Gastrocnemius medialis (tissue), 4 donors: ENCODE measurements at regions not wholly inside any gene's neighbourhood (a gene's known extent, or its start where the extent isn't known, plus 50 kb on each side); places are given as distances from the start of the nearest gene placed in this dataset.
"Not testable (repeated sequence)": the region's sequence is repeated elsewhere in the genome, so short reads cannot be mapped to it uniquely, and the experiment has no call there.

Source experiments
- ATAC-seq, 2 donors: fragments of 150-250 bp; one replicate each; pipeline ENCODE4 v1.9.1; 2016
- DNase-seq, 2 donors: peaks; one replicate each; pipeline ENCODE4 v3.0.0-alpha.2; 2019
- H3K27ac ChIP-seq, 4 donors: fragments of 200-600 bp; sonication (generic); 1 replicate in 1 of 4; 2 replicates in 3 of 4; pipeline ENCODE4 v1.5.1; 2016 to 2018; ENCODE audit warnings: mild to moderate bottlenecking in 2 of 4, moderate library complexity in 1 of 4
- H3K27me3 ChIP-seq, 3 donors: fragments of 200-600 bp; sonication (generic) in 2 of 3; 1 replicate in 1 of 3; 2 replicates in 2 of 3; pipeline versions ENCODE4 v1.5.1 to v1.6.0; 2016 to 2019; ENCODE audit warnings: mild to moderate bottlenecking in 1 of 3, moderate library complexity in 1 of 3
- H3K36me3 ChIP-seq, 2 donors: fragments of 200-600 bp; sonication (generic) in 1 of 2; one replicate each; pipeline ENCODE4 v1.5.1; 2017 to 2018
- H3K4me1 ChIP-seq, 2 donors: fragments of 200-600 bp; sonication (generic) in 1 of 2; one replicate each; pipeline ENCODE4 v1.5.1; 2016 to 2017; ENCODE audit warnings: mild to moderate bottlenecking in 2 of 2
- H3K4me3 ChIP-seq, 4 donors: fragments of 200-600 bp; sonication (generic) in 3 of 4; 1 replicate in 1 of 4; 2 replicates in 3 of 4; pipeline ENCODE4 v1.5.1; 2016 to 2019; ENCODE audit warnings: mild to moderate bottlenecking in 2 of 4
- H3K9me3 ChIP-seq, 3 donors: fragments of 200-600 bp; sonication (generic) in 2 of 3; 1 replicate in 1 of 3; 2 replicates in 2 of 3; pipeline ENCODE4 v1.5.1; 2016 to 2019
- POLR2A ChIP-seq, 2 donors: fragments of 450-650 bp; IDR thresholded peaks; one replicate each; pipeline ENCODE4 v1.6.1; 2017; ENCODE audit warnings: antibody characterized with exemption in 2 of 2, mild to moderate bottlenecking in 2 of 2, moderate library complexity in 2 of 2
- in situ Hi-C, 4 donors: fragments of 200-750 bp; cut with MboI; loops; one replicate each; pipeline versions ENCODE4 v1.15.0 to v1.8.0; 2017; ENCODE audit warnings: low sequenced_read_pairs in 4 of 4
- intact Hi-C: fragments of 100-400 bp; cut with DNase I; formaldehyde crosslinking; loops from one replicate; pipeline ENCODE4 v1.15.1; 2023; ENCODE audit warnings: low total_unique reads
- TF ChIP-seq, protein P1 (sequence below), 5 experiments: fragments of 450-650 bp in 3 of 5; fragments of 200-600 bp in 2 of 5; sonication (generic) in 2 of 5; IDR thresholded peaks in 4 of 5; conservative IDR thresholded peaks in 1 of 5; 1 replicate in 4 of 5; 2 replicates in 1 of 5; pipeline ENCODE4 v1.5.1; 2016 to 2019; ENCODE audit warnings: antibody characterized with exemption in 5 of 5, mild to moderate bottlenecking in 3 of 5, moderate library complexity in 3 of 5

DNA sequence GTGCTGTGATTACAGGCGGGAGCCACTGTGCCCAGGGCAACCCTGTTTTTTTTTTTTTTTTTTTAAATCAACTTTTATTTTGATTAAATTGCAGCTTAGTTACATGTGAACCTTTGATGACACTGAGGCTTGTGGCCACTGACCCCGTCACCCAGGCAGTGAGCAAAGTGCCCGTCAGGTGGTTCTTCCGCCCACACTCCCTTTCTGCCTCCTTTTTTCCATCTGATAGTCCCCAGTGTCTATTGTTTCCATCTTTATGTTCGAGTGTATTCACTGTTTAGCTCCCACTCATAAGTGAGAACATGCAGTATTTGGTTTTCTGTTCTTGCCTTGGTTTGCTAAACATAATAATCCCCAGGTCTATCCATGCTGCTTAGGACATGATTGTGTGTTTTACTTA is 110.9 kb upstream of the GRK3 start:
- H3K4me3 ChIP-seq, result no peak overlapping the region
- H3K4me1 ChIP-seq, result peaks cover 20 to 27% of the 10 kb centered on the region in 2 donors
- H3K9me3 ChIP-seq, result no peaks in the 10 kb centered on the region
- DNase-seq (no peak), ATAC-seq (no peak)
- in situ Hi-C loops, result loop anchor here in 2 of 4 donors (25.0 kb wide), 2 partner anchors 259 to 884 kb away; no protein-coding TSS in a partner anchor
- intact Hi-C loops, result no loop called here
- no peak overlapping the region for H3K27ac ChIP-seq
- H3K36me3 ChIP-seq, result peaks cover 0 to 13% of the 10 kb centered on the region in 2 donors
- no peaks in the 10 kb centered on the region for H3K27me3 ChIP-seq
- TF ChIP-seq, protein P1, sequence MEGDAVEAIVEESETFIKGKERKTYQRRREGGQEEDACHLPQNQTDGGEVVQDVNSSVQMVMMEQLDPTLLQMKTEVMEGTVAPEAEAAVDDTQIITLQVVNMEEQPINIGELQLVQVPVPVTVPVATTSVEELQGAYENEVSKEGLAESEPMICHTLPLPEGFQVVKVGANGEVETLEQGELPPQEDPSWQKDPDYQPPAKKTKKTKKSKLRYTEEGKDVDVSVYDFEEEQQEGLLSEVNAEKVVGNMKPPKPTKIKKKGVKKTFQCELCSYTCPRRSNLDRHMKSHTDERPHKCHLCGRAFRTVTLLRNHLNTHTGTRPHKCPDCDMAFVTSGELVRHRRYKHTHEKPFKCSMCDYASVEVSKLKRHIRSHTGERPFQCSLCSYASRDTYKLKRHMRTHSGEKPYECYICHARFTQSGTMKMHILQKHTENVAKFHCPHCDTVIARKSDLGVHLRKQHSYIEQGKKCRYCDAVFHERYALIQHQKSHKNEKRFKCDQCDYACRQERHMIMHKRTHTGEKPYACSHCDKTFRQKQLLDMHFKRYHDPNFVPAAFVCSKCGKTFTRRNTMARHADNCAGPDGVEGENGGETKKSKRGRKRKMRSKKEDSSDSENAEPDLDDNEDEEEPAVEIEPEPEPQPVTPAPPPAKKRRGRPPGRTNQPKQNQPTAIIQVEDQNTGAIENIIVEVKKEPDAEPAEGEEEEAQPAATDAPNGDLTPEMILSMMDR (IDR thresholded peaks at IDR 0.05 in 4 of 5, conservative IDR thresholded peaks at IDR 0.05 in 1 of 5), result no peak
- TF ChIP-seq POLR2A (IDR thresholded peaks at IDR 0.05), result no peak

DNA sequence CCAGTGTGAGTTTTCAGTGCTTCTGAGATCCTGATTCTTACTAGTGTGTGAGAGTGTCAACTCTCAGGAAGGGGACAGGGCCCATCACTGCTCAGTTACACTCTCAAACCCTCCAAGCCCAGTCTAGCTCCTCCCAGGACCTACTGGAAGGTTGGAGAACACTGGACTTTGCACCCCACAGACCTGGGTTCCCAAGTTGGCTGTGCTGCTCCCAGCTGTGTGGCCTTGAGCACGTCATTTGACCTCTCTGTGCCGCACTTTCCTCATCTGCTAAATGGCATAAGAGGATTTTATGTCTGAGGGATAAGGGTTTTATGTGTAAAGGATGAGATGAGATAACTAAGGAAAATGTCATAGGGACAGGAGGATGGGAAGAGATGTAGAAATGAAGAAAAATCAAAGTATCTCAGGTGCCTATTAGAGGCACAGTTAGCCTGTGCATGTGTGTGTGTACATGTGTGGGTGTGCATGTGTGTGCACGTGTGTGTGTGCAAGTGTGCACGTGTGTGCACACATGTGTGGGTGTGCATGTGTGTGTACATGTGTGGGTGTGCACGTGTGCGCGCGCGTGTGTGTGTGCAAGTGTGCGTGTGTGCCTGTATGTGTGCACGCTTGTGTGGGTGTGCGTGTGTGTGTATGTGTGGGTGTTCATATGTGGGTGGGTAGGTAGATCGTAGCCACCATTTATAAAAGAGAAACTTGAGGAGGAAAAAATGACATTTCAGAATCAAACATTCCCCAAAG is 108.0 kb upstream of the GRK3 start:
- H3K27ac ChIP-seq, H3K9me3 ChIP-seq, H3K27me3 ChIP-seq, H3K4me1 ChIP-seq, H3K4me3 ChIP-seq, intact Hi-C loops, ATAC-seq, DNase-seq: not testable (repeated sequence)
- in situ Hi-C loops, result loop anchor here in 2 of 4 donors (25.0 kb wide), 2 partner anchors 256 to 881 kb away; no protein-coding TSS in a partner anchor
- peaks cover 0 to 41% of the 10 kb centered on the region in 2 donors for H3K36me3 ChIP-seq

DNA sequence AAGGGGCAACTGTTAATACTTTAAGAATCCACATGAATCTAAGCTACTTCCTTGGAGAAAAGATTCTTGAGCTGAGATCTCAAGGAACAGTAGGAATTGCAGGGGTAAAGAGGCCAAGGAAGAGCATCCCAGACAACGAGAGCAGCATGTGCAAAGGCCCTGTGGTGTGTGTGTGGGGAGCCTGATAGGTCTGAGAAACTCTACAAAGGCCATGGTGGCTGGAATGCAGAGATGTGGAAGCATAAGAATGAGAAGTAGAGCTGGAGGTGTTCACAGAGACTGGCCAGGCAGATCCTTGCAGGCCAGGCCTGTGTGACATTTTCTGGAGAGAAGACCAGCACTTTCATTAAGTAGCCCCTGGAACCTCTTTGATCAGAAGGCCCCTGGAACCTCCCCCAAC is 105.8 kb upstream of the GRK3 start:
- intact Hi-C loops, result not testable (repeated sequence)

DNA sequence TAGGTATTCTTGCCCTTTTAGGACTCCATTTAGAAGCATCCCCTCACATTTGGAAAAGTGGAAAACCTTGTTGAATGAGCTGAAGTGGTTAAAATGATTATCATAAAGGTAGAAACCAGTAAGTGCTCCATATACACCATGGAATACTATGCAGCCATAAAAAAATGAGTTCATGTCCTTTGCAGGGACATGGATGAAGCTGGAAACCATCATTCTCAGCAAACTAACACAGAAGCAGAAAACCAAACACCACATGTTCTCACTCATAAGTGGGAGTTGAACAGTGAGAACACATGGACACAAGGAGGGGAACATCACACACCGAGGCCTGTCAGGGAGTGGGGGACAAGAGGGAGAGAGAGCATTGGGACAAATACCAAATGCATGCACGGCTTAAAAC is 103.8 kb upstream of the GRK3 start:
- H3K27ac ChIP-seq, H3K4me1 ChIP-seq, H3K9me3 ChIP-seq, H3K27me3 ChIP-seq, DNase-seq, H3K4me3 ChIP-seq, ATAC-seq: not testable (repeated sequence)
- intact Hi-C loops (loop anchor here (5.0 kb wide), 1 partner anchor 872 kb away; no protein-coding TSS in a partner anchor), in situ Hi-C loops (loop anchor here in 3 of 4 donors (5.0 to 25.0 kb wide), 5 partner anchors 244 to 877 kb away; no protein-coding TSS in a partner anchor)
- peaks cover 0 to 33% of the 10 kb centered on the region in 2 donors for H3K36me3 ChIP-seq

More for the DNA sequence above, 105.8 kb upstream of the GRK3 start:
- H3K27ac ChIP-seq, ATAC-seq, H3K9me3 ChIP-seq, DNase-seq, H3K4me3 ChIP-seq, H3K4me1 ChIP-seq, H3K27me3 ChIP-seq: not testable (repeated sequence)
- in situ Hi-C loops, result loop anchor here in 2 of 4 donors (25.0 kb wide), 2 partner anchors 254 to 879 kb away; no protein-coding TSS in a partner anchor
- H3K36me3 ChIP-seq, result peaks cover 0 to 38% of the 10 kb centered on the region in 2 donors

DNA sequence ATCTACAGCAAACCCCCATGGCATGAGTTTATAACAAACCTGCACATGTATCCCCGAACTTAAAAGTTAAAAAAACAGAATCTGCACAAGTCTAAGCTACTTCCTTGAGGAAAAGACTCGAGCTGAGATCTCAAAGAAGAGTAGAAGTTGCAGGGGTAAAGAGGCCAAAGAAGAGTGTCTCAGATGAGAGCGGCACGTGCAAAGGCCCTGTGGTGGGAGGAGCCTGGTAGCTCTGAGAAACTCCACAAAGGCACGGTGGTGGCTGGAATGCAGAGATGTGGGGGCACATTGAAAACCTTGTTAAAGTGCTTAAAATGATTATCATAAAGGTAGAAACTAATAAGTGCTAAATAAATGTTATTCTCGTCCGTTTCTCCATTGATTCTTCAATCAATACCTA is 103.2 kb upstream of the GRK3 start:
- no peak for DNase-seq

More for the DNA sequence above, 103.2 kb upstream of the GRK3 start:
- H3K4me3 ChIP-seq, result no peak overlapping the region
- H3K36me3 ChIP-seq, result peaks cover 0 to 33% of the 10 kb centered on the region in 2 donors
- H3K9me3 ChIP-seq, result no peaks in the 10 kb centered on the region
- no peak for ATAC-seq
- TF ChIP-seq, protein P1 (IDR thresholded peaks at IDR 0.05 in 4 of 5, conservative IDR thresholded peaks at IDR 0.05 in 1 of 5), result no peak
- no peak for TF ChIP-seq POLR2A (IDR thresholded peaks at IDR 0.05)
- intact Hi-C loops, result loop anchor here (5.0 kb wide), 1 partner anchor 871 kb away; no protein-coding TSS in a partner anchor
- H3K4me1 ChIP-seq, result no peaks in the 10 kb centered on the region
- H3K27me3 ChIP-seq, result no peaks in the 10 kb centered on the region
- in situ Hi-C loops, result loop anchor here in 3 of 4 donors (5.0 to 25.0 kb wide), 5 partner anchors 244 to 876 kb away; no protein-coding TSS in a partner anchor
- no peak overlapping the region for H3K27ac ChIP-seq
